GM21619 (cell line): ENCODE measurements at regions not wholly inside any gene's neighbourhood (a gene's known extent, or its start where the extent isn't known, plus 50 kb on each side); places are given as distances from the start of the nearest gene placed in this dataset.
"Not testable (repeated sequence)": the region's sequence is repeated elsewhere in the genome, so short reads cannot be mapped to it uniquely, and the experiment has no call there.

Source experiments
- ATAC-seq: cut with Tn5 transposase; IDR thresholded peaks from one replicate; pipeline ENCODE4 v1.9.1; 2021; ENCODE audit not compliant: unreplicated experiment

DNA sequence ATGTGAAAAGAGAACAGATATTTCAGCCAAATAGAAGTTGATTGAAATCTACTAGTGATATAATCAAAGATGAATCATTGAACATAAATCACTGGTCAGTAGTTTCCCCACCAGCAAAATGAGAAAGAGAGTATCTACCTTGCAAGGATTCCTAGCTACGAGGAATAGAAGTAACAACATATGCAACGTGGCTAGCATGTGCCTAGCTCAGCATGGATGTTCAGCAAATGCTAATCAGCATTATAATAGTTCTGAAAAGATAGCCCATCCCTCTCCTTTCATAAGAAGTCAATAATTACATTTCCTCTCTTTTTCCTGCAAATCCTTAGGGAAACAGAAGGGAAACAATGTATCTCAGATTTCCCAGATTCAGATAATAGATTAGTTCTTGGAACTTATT is 417.2 kb downstream of the SATB2 start:
- no peak for ATAC-seq

DNA sequence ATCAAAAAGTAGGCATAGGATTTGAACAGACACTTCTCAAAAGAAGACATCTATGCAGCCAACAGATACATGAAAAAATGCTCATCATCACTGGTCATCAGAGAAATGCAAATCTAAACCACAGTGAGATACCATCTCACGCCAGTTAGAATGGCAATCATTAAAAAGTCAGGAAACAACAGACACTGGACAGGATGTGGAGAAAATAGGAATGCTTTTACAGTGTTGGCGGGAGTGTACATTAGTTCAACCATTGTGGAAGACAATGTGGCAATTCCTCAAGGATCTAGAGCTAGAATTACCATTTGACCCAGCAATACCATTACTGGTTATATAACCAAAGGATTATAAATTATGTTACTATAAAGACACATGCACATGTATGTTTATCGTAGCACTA is 424.0 kb downstream of the SATB2 start:
- ATAC-seq: not testable (repeated sequence)

GRCh38 chr2:199025146-199025545 is 432.6 kb downstream of the SATB2 start:
- ATAC-seq: no peak

DNA sequence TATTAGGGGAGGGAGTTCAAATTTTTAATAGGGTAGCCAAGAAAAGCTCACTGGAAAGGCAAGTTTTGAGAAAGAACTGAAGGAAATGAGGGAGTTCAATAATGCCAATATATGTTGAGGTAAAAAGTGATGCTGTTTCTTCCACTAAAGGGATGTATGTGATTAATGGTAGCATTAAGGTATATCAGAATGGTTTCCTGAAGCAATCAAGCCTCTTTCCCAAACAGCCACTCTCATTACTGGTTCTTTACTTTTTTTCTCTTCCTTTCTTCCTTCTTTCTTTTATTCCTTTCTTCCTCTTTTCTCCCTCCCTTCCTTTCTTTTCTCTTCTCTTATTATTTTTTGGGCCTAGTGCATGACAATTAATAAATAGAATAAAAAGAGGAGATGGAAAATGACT is 433.5 kb downstream of the SATB2 start:
- ATAC-seq: no peak

GRCh38 chr2:199019898-199020507 is 437.7 kb downstream of the SATB2 start:
- peak; percentile 61 for ATAC-seq

DNA sequence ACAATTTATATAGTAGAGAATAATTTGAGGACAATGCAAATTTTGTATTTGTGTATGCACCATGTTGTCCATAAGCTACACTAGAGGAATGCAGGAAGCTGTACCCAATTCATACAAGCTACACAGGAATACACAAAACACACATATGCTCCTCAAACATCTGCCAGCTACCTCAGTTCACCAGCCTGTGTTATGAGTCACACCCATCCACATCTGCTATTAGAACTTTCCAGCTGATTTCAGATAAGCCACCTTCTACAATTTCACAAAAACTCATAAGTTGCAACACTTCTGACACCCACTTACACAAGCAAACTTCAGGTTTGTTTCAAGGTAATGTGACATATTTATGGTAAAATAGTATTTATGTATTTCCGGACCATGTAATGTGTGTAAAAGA is 438.9 kb downstream of the SATB2 start:
- no peak for ATAC-seq

- no peak for ATAC-seq
These were observed 442.7 kb downstream of the SATB2 start for GRCh38 chr2:199015072-199015471.

GRCh38 chr2:199014226-199014625 is 443.5 kb downstream of the SATB2 start:
- ATAC-seq: no peak

- ATAC-seq: no peak
These were observed 445.8 kb downstream of the SATB2 start for GRCh38 chr2:199011908-199012307.

DNA sequence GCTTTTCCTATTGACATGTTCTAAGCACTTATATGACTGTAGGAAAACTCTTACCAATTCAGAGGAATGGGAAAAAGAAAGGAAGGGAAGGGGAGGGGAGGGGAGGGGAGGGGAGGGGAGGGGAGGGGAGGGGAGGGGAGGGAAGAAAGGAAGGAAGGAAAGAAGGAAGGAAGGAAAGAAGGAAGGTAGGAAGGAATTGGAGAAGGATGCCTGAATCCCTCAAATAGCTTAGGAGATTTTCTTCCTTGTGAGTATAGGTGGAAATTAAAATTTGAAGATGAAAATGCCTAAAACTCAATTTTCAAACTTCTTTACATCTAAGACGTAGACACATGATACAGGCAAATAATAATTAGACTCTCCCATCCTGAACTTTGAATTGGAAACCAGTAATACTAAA is 463.1 kb downstream of the SATB2 start:
- ATAC-seq: no peak

- no peak for ATAC-seq
These were observed 466.3 kb downstream of the SATB2 start for GRCh38 chr2:198991431-198991830.

DNA sequence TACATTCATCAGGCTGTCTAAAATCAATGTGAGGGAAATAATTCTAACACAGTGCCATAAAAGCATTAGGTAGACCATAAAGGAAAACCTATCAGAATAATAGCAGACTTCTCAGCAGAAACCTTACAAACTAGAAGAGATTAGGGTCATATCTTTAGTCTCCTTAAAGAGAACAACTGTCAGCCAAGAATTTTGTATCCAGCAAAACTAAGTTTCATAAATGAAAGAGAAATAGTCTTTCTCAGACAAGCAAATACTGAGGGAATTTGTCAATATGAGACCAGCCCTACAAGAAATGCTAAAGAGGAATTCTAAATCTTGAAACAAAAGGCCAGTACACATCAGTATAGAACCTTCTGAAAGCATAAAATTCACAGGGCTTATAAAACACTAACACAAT is 482.0 kb downstream of the SATB2 start:
- no peak for ATAC-seq

DNA sequence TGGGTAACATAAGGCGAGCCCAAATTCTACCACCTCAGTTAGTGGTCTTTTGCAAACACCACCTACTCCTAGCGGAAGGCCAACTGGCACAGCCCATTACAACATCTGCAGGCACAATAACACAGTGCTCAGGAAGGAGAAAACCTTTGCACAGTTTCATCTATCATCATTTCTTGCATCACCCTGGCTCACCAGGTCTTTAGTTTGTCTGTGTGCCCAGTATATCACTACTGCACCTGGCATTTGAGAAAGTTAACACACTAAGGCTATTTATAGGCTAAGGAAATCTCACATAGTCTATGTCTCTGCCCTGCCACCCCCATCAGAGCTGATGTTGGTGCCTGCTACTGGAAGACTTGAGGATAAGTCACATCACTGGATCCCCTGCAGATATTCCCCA is 484.0 kb downstream of the SATB2 start:
- no peak for ATAC-seq

GRCh38 chr2:198973181-198973580 is 484.6 kb downstream of the SATB2 start:
- no peak for ATAC-seq

- no peak for ATAC-seq
These were observed 489.2 kb downstream of the SATB2 start for GRCh38 chr2:198968545-198968944.

- no peak for ATAC-seq
These were observed 491.5 kb downstream of the SATB2 start for GRCh38 chr2:198966269-198966668.

- ATAC-seq: no peak
These were observed 496.2 kb downstream of the SATB2 start for GRCh38 chr2:198961547-198961946.

GRCh38 chr2:198957181-198957580 is 500.6 kb downstream of the SATB2 start:
- ATAC-seq: no peak

- no peak for ATAC-seq
These were observed 504.4 kb downstream of the SATB2 start for GRCh38 chr2:198953328-198953727.

- no peak for ATAC-seq
These were observed 506.9 kb downstream of the SATB2 start for GRCh38 chr2:198950803-198951202.

DNA sequence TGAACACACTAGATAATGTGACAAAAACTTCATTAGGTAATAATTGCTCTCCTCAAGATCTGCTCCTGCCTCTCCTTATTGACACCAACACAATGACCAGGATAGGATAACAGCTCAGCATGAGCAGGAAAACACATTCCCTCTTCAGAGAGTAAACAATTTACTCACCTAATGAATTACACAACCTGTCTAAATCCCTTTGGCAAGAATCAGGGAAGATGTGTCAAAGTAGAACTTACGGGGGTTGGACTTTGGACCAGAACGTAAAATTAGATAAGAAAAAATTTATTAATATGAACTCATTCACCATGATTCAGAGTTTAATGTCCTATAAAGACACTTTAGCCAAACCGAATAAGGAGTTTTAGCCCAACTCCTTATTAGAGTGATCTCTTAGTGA is 512.2 kb downstream of the SATB2 start:
- ATAC-seq: no peak

- ATAC-seq: no peak
These were observed 527.6 kb downstream of the SATB2 start for GRCh38 chr2:198930170-198930569.

DNA sequence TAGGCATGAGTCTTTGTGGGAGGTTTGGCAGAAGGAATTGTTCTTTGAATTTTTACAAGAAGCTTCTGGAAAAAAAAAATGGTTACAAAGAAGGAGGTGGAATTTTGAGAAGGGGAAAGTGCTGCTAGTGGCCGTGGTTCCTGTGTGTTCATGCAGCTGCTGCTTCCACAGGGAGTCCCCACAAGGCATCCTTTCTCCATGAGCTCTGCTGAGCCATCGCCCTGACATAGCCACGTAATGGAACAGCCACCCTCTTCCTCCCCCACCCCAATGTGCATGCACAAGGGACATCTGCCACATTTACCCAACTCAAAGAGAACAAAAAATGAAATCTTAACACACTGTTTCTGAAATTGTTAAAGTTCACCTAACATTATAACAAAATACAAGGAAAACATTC is 529.7 kb downstream of the SATB2 start:
- ATAC-seq: no peak
